ENCODE measurements at regions not wholly inside any gene's neighbourhood (a gene's known extent, or its start where the extent isn't known, plus 50 kb on each side); places are given as distances from the start of the nearest gene placed in this dataset.

GRCh38 chr10:113301342-113301984 lies 251.4 kb upstream of the HABP2 start:
- ChIA-PET CTCF (no interaction called here), POLR2A (no interaction called here)
- Mint-ChIP-seq H3K9me3 (no peaks in the 10 kb centered on the region), H3K4me3 (no peak overlapping the region), H3K36me3 (no peaks in the 10 kb centered on the region), H3K4me1 (ENCODE audit: low read depth) (no peaks in the 10 kb centered on the region), H3K27ac (no peak overlapping the region), H3K27me3 (peaks cover 18% of the 10 kb centered on the region)
- intact Hi-C loops (cut with micrococcal nuclease): no loop called here
- DNase-seq: no peak

DNA sequence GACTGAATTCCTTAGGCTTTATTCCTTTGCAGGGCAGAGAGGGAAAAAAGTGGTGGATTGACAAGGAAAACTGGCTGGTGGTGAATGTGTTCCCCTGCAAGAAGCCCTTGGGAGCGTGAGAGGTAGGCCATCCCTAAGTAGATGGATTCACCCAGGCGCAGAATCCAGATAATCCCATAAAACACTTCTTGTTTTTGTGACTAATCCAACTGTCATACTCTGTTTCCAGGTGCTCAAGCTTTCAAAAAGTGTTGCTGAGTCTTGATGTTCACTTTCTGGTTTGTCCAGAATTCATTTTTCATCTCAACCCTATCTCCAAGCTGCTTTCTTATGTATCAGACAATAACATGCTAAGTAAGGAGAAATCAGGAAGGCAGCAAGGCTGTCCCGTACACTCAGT lies 250.8 kb upstream of the HABP2 start:
- ChIA-PET POLR2A (no interaction called here), CTCF (no interaction called here)
- H3K4me3 Mint-ChIP-seq: no peak overlapping the region
- intact Hi-C loops (cut with micrococcal nuclease): no loop called here
- peaks cover 18% of the 10 kb centered on the region for H3K27me3 Mint-ChIP-seq
- no peak overlapping the region for H3K27ac Mint-ChIP-seq
- H3K9me3 Mint-ChIP-seq: no peaks in the 10 kb centered on the region
- no peak for DNase-seq
- H3K36me3 Mint-ChIP-seq: no peaks in the 10 kb centered on the region
- H3K4me1 Mint-ChIP-seq (ENCODE audit: low read depth): no peaks in the 10 kb centered on the region

- H3K9me3 Mint-ChIP-seq: no peaks in the 10 kb centered on the region
- CTCF ChIA-PET: no interaction called here
- POLR2A ChIA-PET: no interaction called here
- no peaks in the 10 kb centered on the region for H3K36me3 Mint-ChIP-seq
- no peak for DNase-seq
- intact Hi-C loops (cut with micrococcal nuclease): no loop called here
- H3K4me3 Mint-ChIP-seq: no peak overlapping the region
- no peak overlapping the region for H3K27ac Mint-ChIP-seq
- peaks cover 13% of the 10 kb centered on the region for H3K27me3 Mint-ChIP-seq
- H3K4me1 Mint-ChIP-seq (ENCODE audit: low read depth): no peaks in the 10 kb centered on the region
Observed at GRCh38 chr10:113303544-113304146, 249.2 kb upstream of the HABP2 start.

DNA sequence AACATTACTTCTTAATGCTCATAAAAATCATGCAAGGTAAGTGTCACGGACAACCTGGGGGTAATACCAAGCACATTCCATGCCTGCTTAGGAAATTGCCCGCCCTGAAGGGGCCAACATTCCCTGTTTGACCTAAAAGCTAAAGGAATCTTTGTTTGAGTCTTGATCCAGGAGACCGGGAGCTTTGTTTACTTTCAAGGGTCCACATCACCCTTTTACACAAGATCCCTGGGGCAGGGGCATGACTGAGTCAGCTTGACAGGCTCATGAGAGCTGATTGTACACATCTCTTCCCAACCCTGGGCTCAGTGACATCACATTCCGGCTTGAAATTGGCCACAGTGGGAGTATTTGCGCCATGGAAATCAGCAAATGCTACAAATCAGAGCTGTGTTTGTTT lies 248.1 kb upstream of the HABP2 start:
- H3K27ac Mint-ChIP-seq: no peak overlapping the region
- DNase-seq: no peak
- no peaks in the 10 kb centered on the region for H3K4me1 Mint-ChIP-seq (ENCODE audit: low read depth)
- H3K36me3 Mint-ChIP-seq: no peaks in the 10 kb centered on the region
- intact Hi-C loops (cut with micrococcal nuclease): no loop called here
- CTCF ChIA-PET: no interaction called here
- POLR2A ChIA-PET: no interaction called here
- no peak overlapping the region for H3K4me3 Mint-ChIP-seq
- H3K9me3 Mint-ChIP-seq: no peaks in the 10 kb centered on the region
- peaks cover 6% of the 10 kb centered on the region for H3K27me3 Mint-ChIP-seq

DNA sequence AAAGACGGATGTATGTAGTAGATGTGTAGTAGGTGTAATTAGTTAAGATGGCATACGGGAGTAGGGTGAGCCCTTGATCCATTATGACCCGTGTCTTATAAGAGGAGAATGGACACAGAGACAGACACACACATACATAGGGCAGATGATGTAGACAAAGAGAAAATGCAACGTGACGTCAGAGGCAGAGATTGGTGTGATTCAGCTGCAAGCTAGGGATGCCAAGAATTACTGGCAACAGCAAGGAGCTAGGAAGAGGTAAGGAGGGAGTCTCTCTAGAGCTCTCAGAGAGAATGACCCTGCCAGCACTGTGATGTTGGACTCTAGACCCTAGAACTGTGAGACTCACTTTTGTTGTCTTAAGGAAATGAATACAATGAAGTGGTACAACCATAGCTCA lies 247.0 kb upstream of the HABP2 start:
- Mint-ChIP-seq H3K27me3 (peaks cover 2% of the 10 kb centered on the region), H3K36me3 (no peaks in the 10 kb centered on the region), H3K9me3 (no peaks in the 10 kb centered on the region), H3K4me3 (no peak overlapping the region), H3K4me1 (ENCODE audit: low read depth) (no peaks in the 10 kb centered on the region), H3K27ac (no peak overlapping the region)
- POLR2A ChIA-PET: no interaction called here
- CTCF ChIA-PET: interaction anchor here (0.6 kb wide), 1 partner anchor 1411 kb away, joined by 3 read pairs; no protein-coding TSS in a partner anchor
- DNase-seq: no peak
- intact Hi-C loops (cut with micrococcal nuclease): no loop called here

GRCh38 chr10:113309791-113310190 lies 243.1 kb upstream of the HABP2 start:
- Mint-ChIP-seq H3K4me3 (no peak overlapping the region), H3K27me3 (peaks cover 4% of the 10 kb centered on the region), H3K9me3 (no peaks in the 10 kb centered on the region), H3K4me1 (ENCODE audit: low read depth) (no peaks in the 10 kb centered on the region), H3K27ac (no peak overlapping the region), H3K36me3 (no peaks in the 10 kb centered on the region)
- CTCF ChIA-PET: no interaction called here
- intact Hi-C loops (cut with micrococcal nuclease): no loop called here
- POLR2A ChIA-PET: no interaction called here
- DNase-seq: no peak

- H3K27me3 Mint-ChIP-seq: peaks cover 4% of the 10 kb centered on the region
- no peaks in the 10 kb centered on the region for H3K36me3 Mint-ChIP-seq
- CTCF ChIA-PET: no interaction called here
- no peak overlapping the region for H3K4me3 Mint-ChIP-seq
- no peak overlapping the region for H3K27ac Mint-ChIP-seq
- intact Hi-C loops (cut with micrococcal nuclease): no loop called here
- POLR2A ChIA-PET: no interaction called here
- no peaks in the 10 kb centered on the region for H3K9me3 Mint-ChIP-seq
- H3K4me1 Mint-ChIP-seq (ENCODE audit: low read depth): no peaks in the 10 kb centered on the region
- no peak for DNase-seq
Observed at GRCh38 chr10:113310347-113310746, 242.5 kb upstream of the HABP2 start.

GRCh38 chr10:113313048-113313602 lies 239.7 kb upstream of the HABP2 start:
- Mint-ChIP-seq H3K27ac (no peak overlapping the region), H3K9me3 (peaks cover 4% of the 10 kb centered on the region), H3K27me3 (peaks cover 4% of the 10 kb centered on the region), H3K4me1 (ENCODE audit: low read depth) (no peaks in the 10 kb centered on the region), H3K4me3 (no peak overlapping the region), H3K36me3 (no peaks in the 10 kb centered on the region)
- CTCF ChIA-PET: no interaction called here
- POLR2A ChIA-PET: no interaction called here
- DNase-seq: no peak
- intact Hi-C loops (cut with micrococcal nuclease): no loop called here

GRCh38 chr10:113313722-113314121 lies 239.1 kb upstream of the HABP2 start:
- Mint-ChIP-seq H3K4me3 (no peak overlapping the region), H3K9me3 (peaks cover 4% of the 10 kb centered on the region), H3K27me3 (peaks cover 4% of the 10 kb centered on the region), H3K27ac (no peak overlapping the region), H3K4me1 (ENCODE audit: low read depth) (no peaks in the 10 kb centered on the region), H3K36me3 (no peaks in the 10 kb centered on the region)
- intact Hi-C loops (cut with micrococcal nuclease): no loop called here
- DNase-seq: no peak
- CTCF ChIA-PET: no interaction called here
- POLR2A ChIA-PET: no interaction called here

- intact Hi-C loops (cut with micrococcal nuclease): no loop called here
- DNase-seq: no peak
- no peaks in the 10 kb centered on the region for H3K36me3 Mint-ChIP-seq
- no peak overlapping the region for H3K4me3 Mint-ChIP-seq
- H3K27ac Mint-ChIP-seq: no peak overlapping the region
- peaks cover 4% of the 10 kb centered on the region for H3K9me3 Mint-ChIP-seq
- CTCF ChIA-PET: no interaction called here
- POLR2A ChIA-PET: no interaction called here
- H3K27me3 Mint-ChIP-seq: peaks cover 7% of the 10 kb centered on the region
- no peaks in the 10 kb centered on the region for H3K4me1 Mint-ChIP-seq (ENCODE audit: low read depth)
Observed at GRCh38 chr10:113316506-113316905, 236.3 kb upstream of the HABP2 start.

GRCh38 chr10:113317489-113317888 lies 235.4 kb upstream of the HABP2 start:
- DNase-seq: no peak
- Mint-ChIP-seq H3K9me3 (peaks cover 4% of the 10 kb centered on the region), H3K4me3 (no peak overlapping the region), H3K27ac (no peak overlapping the region), H3K27me3 (peaks cover 7% of the 10 kb centered on the region), H3K36me3 (no peaks in the 10 kb centered on the region), H3K4me1 (ENCODE audit: low read depth) (no peaks in the 10 kb centered on the region)
- CTCF ChIA-PET: no interaction called here
- POLR2A ChIA-PET: no interaction called here
- intact Hi-C loops (cut with micrococcal nuclease): no loop called here

DNA sequence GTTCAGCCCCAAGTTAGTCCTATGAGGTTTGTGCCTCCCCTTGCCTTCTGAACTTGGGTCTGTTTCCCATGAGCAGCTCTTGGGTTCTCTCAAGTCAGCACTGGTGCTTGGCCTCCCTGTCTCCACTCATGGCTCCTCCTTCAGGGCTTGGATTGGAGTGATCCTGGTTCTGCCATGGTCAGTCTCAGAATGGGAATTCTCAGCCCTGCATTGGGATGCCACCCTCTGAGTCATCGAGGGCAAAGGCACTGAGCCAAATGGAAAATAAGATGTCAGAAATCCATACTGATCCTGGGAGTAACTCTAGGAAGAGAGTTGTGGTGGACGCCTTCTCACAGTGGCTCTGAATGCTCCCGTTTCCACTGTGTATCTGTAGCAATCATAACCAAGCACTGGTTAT lies 233.4 kb upstream of the HABP2 start:
- Mint-ChIP-seq H3K4me1 (ENCODE audit: low read depth) (no peaks in the 10 kb centered on the region), H3K9me3 (peaks cover 4% of the 10 kb centered on the region), H3K27me3 (peaks cover 7% of the 10 kb centered on the region), H3K36me3 (no peaks in the 10 kb centered on the region), H3K4me3 (no peak overlapping the region), H3K27ac (no peak overlapping the region)
- ChIA-PET CTCF (no interaction called here), POLR2A (no interaction called here)
- DNase-seq: no peak
- intact Hi-C loops (cut with micrococcal nuclease): no loop called here

DNA sequence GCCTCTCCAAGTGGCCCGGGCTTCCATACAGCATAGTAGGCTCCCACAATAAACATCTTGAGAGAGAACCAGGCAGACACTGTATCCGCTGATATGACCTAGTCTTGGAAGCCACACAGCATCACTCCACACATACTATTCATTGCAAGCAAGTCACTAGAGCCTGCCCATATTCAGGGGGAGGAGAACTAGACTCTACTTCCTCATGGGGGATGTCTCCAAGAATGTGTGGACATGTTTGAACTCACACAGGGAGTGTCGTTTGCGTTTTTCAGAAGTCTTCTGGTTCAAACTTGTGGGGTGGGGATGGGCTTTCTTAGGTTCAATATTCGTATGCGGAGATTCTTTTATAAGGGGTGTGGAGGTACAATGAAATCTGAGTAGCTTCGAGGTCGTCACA lies 232.6 kb upstream of the HABP2 start:
- no peak overlapping the region for H3K27ac Mint-ChIP-seq
- POLR2A ChIA-PET: no interaction called here
- intact Hi-C loops (cut with micrococcal nuclease): no loop called here

More for the DNA sequence above, 232.6 kb upstream of the HABP2 start:
- H3K9me3 Mint-ChIP-seq: peaks cover 4% of the 10 kb centered on the region
- no peak for DNase-seq
- CTCF ChIA-PET: no interaction called here
- no peaks in the 10 kb centered on the region for H3K36me3 Mint-ChIP-seq
- H3K27me3 Mint-ChIP-seq: peaks cover 7% of the 10 kb centered on the region
- no peaks in the 10 kb centered on the region for H3K4me1 Mint-ChIP-seq (ENCODE audit: low read depth)
- no peak overlapping the region for H3K4me3 Mint-ChIP-seq

All from activated CD4-positive, alpha-beta memory T cell treated with anti-CD3 and anti-CD28 coated beads for 36 hours (primary cell).